SIG-M5 treated with dmso at 0.1 percent for 504 hours (cell line): ENCODE measurements at regions not wholly inside any gene's neighbourhood (a gene's known extent, or its start where the extent isn't known, plus 50 kb on each side); places are given as distances from the start of the nearest gene placed in this dataset.
"Not testable (repeated sequence)": the region's sequence is repeated elsewhere in the genome, so short reads cannot be mapped to it uniquely, and the experiment has no call there.

Source experiments
- DNase-seq: peaks from one replicate; lab custom pipeline; 2025; ENCODE audit not compliant: unreplicated experiment; lab: John Stamatoyannopoulos, UW

- no peak for DNase-seq
Observed at GRCh38 chr13:111006506-111007031, 91.7 kb upstream of the ANKRD10 start.

GRCh38 chr13:111005808-111006505, 91.1 kb upstream of the ANKRD10 start:
- no peak for DNase-seq

GRCh38 chr13:111005364-111005763, 90.5 kb upstream of the ANKRD10 start:
- no peak for DNase-seq

- DNase-seq = no peak
Observed at GRCh38 chr13:111004444-111004843, 89.6 kb upstream of the ANKRD10 start.

GRCh38 chr13:111001636-111002035, 86.8 kb upstream of the ANKRD10 start:
- DNase-seq = no peak

- no peak for DNase-seq
Observed at GRCh38 chr13:110993788-110994187, 78.9 kb upstream of the ANKRD10 start.

- no peak for DNase-seq
Observed at GRCh38 chr13:110991991-110992508, 77.2 kb upstream of the ANKRD10 start.

GRCh38 chr13:110989331-110989730, 74.5 kb upstream of the ANKRD10 start:
- no peak for DNase-seq

GRCh38 chr13:110985541-110985940, 70.7 kb upstream of the ANKRD10 start:
- DNase-seq = no peak

GRCh38 chr13:110984798-110985197, 69.9 kb upstream of the ANKRD10 start:
- DNase-seq = no peak

GRCh38 chr13:110984381-110984780, 69.5 kb upstream of the ANKRD10 start:
- no peak for DNase-seq

- DNase-seq = no peak
Observed at GRCh38 chr13:110983241-110983640, 68.4 kb upstream of the ANKRD10 start.

GRCh38 chr13:110981379-110981778, 66.5 kb upstream of the ANKRD10 start:
- no peak for DNase-seq

GRCh38 chr13:110980921-110981320, 66.1 kb upstream of the ANKRD10 start:
- DNase-seq = no peak

GRCh38 chr13:110979149-110979548, 64.3 kb upstream of the ANKRD10 start:
- not testable (repeated sequence) for DNase-seq

- DNase-seq = no peak
Observed at GRCh38 chr13:110978390-110978789, 63.5 kb upstream of the ANKRD10 start.

- no peak for DNase-seq
Observed at GRCh38 chr13:110976785-110977184, 61.9 kb upstream of the ANKRD10 start.

- no peak for DNase-seq
Observed at GRCh38 chr13:110973007-110973700, 58.3 kb upstream of the ANKRD10 start.

GRCh38 chr13:110971486-110971885, 56.6 kb upstream of the ANKRD10 start:
- no peak for DNase-seq

- not testable (repeated sequence) for DNase-seq
Observed at GRCh38 chr13:110967156-110967855, 52.4 kb upstream of the ANKRD10 start.

GRCh38 chr13:110965755-110966134, 50.9 kb upstream of the ANKRD10 start:
- DNase-seq = no peak
